ENCODE measurements at regions not wholly inside any gene's neighbourhood (a gene's known extent, or its start where the extent isn't known, plus 50 kb on each side); places are given as distances from the start of the nearest gene placed in this dataset.

- Histone ChIP-seq H2AFZ (ENCODE audit: low read length) (no peak overlapping the region), H4K20me1 (ENCODE audit: insufficient read depth, low read length, poor library complexity, severe bottlenecking) (no peaks in the 10 kb centered on the region), H3K79me2 (ENCODE audit: insufficient read depth, low read length) (no peaks in the 10 kb centered on the region), H3K9me3 (ENCODE audit: insufficient read depth, low read depth, low read length) (no peaks in the 10 kb centered on the region), H3K9me2 (replicated peaks; ENCODE audit: low read depth, low read length) (no peaks in the 10 kb centered on the region), H3K36me3 (ENCODE audit: insufficient read depth, low read length) (no peaks in the 10 kb centered on the region), H3K9ac (ENCODE audit: low read depth, low read length, poor library complexity, severe bottlenecking) (no peak overlapping the region), H3K4me1 (ENCODE audit: insufficient read depth, low read length, poor library complexity, severe bottlenecking) (no peaks in the 10 kb centered on the region), H3K4me2 (ENCODE audit: low read depth, low read length, poor library complexity, severe bottlenecking) (no peak overlapping the region), H3F3A (ENCODE audit: low read depth) (no peaks in the 10 kb centered on the region), H3K4me3 (ENCODE audit: low read length, poor library complexity, severe bottlenecking) (no peak overlapping the region), H3K27me3 (ENCODE audit: insufficient read depth, low read length, poor library complexity, severe bottlenecking) (no peaks in the 10 kb centered on the region)
- TF ChIP-seq EZH2phosphoT487 (IDR thresholded peaks at IDR 0.05; ENCODE audit: borderline replicate concordance): no peak
- TF ChIP-seq CTCF (conservative IDR thresholded peaks at IDR 0.05; ENCODE audit: low read length): no peak
These were observed 171.0 kb downstream of the BRINP2 start for GRCh38 chr1:177341773-177342172.

GRCh38 chr1:177340601-177341067, 169.9 kb downstream of the BRINP2 start:
- TF ChIP-seq CTCF (conservative IDR thresholded peaks at IDR 0.05; ENCODE audit: low read length) (no peak), EZH2phosphoT487 (IDR thresholded peaks at IDR 0.05; ENCODE audit: borderline replicate concordance) (no peak)

GRCh38 chr1:177338376-177338775, 167.6 kb downstream of the BRINP2 start:
- no peak overlapping the region for H3K4me3 ChIP-seq (ENCODE audit: low read length, poor library complexity, severe bottlenecking)
- H3K79me2 ChIP-seq (ENCODE audit: insufficient read depth, low read length): no peaks in the 10 kb centered on the region
- no peaks in the 10 kb centered on the region for H3K27me3 ChIP-seq (ENCODE audit: insufficient read depth, low read length, poor library complexity, severe bottlenecking)
- H3K4me1 ChIP-seq (ENCODE audit: insufficient read depth, low read length, poor library complexity, severe bottlenecking): no peaks in the 10 kb centered on the region
- no peaks in the 10 kb centered on the region for H3K9me2 ChIP-seq (replicated peaks; ENCODE audit: low read depth, low read length)
- H3K9ac ChIP-seq (ENCODE audit: low read depth, low read length, poor library complexity, severe bottlenecking): no peak overlapping the region
- no peaks in the 10 kb centered on the region for H3F3A ChIP-seq (ENCODE audit: low read depth)
- no peaks in the 10 kb centered on the region for H4K20me1 ChIP-seq (ENCODE audit: insufficient read depth, low read length, poor library complexity, severe bottlenecking)
- no peak overlapping the region for H2AFZ ChIP-seq (ENCODE audit: low read length)
- H3K9me3 ChIP-seq (ENCODE audit: insufficient read depth, low read depth, low read length): no peaks in the 10 kb centered on the region
- no peak for TF ChIP-seq CTCF (conservative IDR thresholded peaks at IDR 0.05; ENCODE audit: low read length)
- no peak for TF ChIP-seq EZH2phosphoT487 (IDR thresholded peaks at IDR 0.05; ENCODE audit: borderline replicate concordance)
- no peaks in the 10 kb centered on the region for H3K36me3 ChIP-seq (ENCODE audit: insufficient read depth, low read length)
- H3K4me2 ChIP-seq (ENCODE audit: low read depth, low read length, poor library complexity, severe bottlenecking): no peak overlapping the region

More at GRCh38 chr1:177340601-177341067, 169.9 kb downstream of the BRINP2 start:
- H3K9me2 ChIP-seq (replicated peaks; ENCODE audit: low read depth, low read length): no peaks in the 10 kb centered on the region
- H3K79me2 ChIP-seq (ENCODE audit: insufficient read depth, low read length): no peaks in the 10 kb centered on the region
- H3K36me3 ChIP-seq (ENCODE audit: insufficient read depth, low read length): no peaks in the 10 kb centered on the region
- no peaks in the 10 kb centered on the region for H3K27me3 ChIP-seq (ENCODE audit: insufficient read depth, low read length, poor library complexity, severe bottlenecking)
- no peak overlapping the region for H3K4me3 ChIP-seq (ENCODE audit: low read length, poor library complexity, severe bottlenecking)
- no peak overlapping the region for H3K4me2 ChIP-seq (ENCODE audit: low read depth, low read length, poor library complexity, severe bottlenecking)
- H3F3A ChIP-seq (ENCODE audit: low read depth): no peaks in the 10 kb centered on the region
- no peaks in the 10 kb centered on the region for H3K4me1 ChIP-seq (ENCODE audit: insufficient read depth, low read length, poor library complexity, severe bottlenecking)
- H4K20me1 ChIP-seq (ENCODE audit: insufficient read depth, low read length, poor library complexity, severe bottlenecking): no peaks in the 10 kb centered on the region
- no peak overlapping the region for H3K9ac ChIP-seq (ENCODE audit: low read depth, low read length, poor library complexity, severe bottlenecking)
- H3K9me3 ChIP-seq (ENCODE audit: insufficient read depth, low read depth, low read length): no peaks in the 10 kb centered on the region
- H2AFZ ChIP-seq (ENCODE audit: low read length): no peak overlapping the region
